ENCODE measurements at regions not wholly inside any gene's neighbourhood (a gene's known extent, or its start where the extent isn't known, plus 50 kb on each side); places are given as distances from the start of the nearest gene placed in this dataset.

DNA sequence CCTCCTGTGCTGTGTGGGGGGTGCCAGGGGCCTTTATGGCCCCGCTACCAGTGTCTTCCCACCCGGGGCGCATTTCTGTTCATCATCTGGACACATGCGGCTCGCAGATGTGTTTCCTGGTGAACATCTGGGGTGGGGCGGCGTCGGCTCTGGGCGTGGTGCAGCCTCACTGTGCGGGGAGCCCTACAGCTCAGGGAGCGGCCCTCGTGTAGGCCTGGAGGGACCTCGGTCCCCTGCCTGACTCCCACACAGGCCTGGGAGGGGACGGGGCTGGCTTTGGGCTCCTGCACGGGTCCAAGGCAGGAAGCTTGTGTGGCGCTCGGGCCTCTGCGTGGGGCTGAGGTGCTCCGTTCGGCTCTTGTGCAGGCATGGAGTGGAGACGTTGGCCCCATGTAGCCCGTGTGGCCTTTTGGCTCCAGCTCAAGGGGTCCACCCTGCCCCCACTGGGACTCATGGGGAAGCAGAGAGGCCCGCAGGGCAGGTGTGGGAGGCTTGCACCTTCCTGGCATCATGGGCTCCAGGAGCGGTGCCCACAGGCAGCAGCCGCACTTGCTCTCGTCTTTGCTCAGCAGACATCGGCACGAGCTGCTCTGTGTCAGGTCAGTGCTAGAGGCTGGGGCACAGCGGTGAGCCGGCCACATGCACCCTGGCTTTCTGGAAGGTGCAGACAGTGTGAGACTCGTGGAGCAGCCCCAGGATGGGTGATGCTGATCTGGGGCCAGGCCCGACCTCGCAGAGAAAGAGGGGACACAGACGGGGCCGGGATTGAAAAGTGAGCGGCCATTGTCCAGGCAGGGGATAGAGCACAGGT, 90.1 kb upstream of the ACTRT2 start:
- Histone ChIP-seq H3K9me3 (peaks cover 3% of the 10 kb centered on the region), H3K27ac (no peak overlapping the region), H3K4me3 (no peak overlapping the region), H3K4me1 (ENCODE audit: control insufficient read depth in 1 of 2, low read depth in 2 of 2) (peaks cover 24 to 31% of the 10 kb centered on the region in 2 donors), H3K36me3 (no peaks in the 10 kb centered on the region), H3K27me3 (replicated peaks; ENCODE audit: insufficient read depth) (no peaks in the 10 kb centered on the region)
- no peak for TF ChIP-seq CTCF (IDR thresholded peaks at IDR 0.05)
- no peak for DNase-seq (ENCODE audit: low spot score)
- no peak for ATAC-seq (ENCODE audit: insufficient number of reproducible peaks, low FRiP score, low read depth)

- no peak for TF ChIP-seq CTCF (IDR thresholded peaks at IDR 0.05)
- peaks cover 18 to 23% of the 10 kb centered on the region in 2 donors for H3K4me1 ChIP-seq (ENCODE audit: control insufficient read depth in 1 of 2, low read depth in 2 of 2)
- no peaks in the 10 kb centered on the region for H3K27me3 ChIP-seq (replicated peaks; ENCODE audit: insufficient read depth)
- H3K4me3 ChIP-seq = no peak overlapping the region
- H3K36me3 ChIP-seq = no peaks in the 10 kb centered on the region
- peaks cover 3% of the 10 kb centered on the region for H3K9me3 ChIP-seq
- DNase-seq (ENCODE audit: low spot score) = no peak
- no peak overlapping the region for H3K27ac ChIP-seq
- no peak for ATAC-seq (ENCODE audit: insufficient number of reproducible peaks, low FRiP score, low read depth)
Observed at GRCh38 chr1:2931724-2932401, 89.4 kb upstream of the ACTRT2 start.

- no peak for ATAC-seq (ENCODE audit: insufficient number of reproducible peaks, low FRiP score, low read depth)
- TF ChIP-seq CTCF (IDR thresholded peaks at IDR 0.05) = no peak
- H3K27ac ChIP-seq = no peak overlapping the region
- no peaks in the 10 kb centered on the region for H3K36me3 ChIP-seq
- no peak overlapping the region for H3K4me3 ChIP-seq
- DNase-seq (ENCODE audit: low spot score) = no peak
- H3K9me3 ChIP-seq = peaks cover 3% of the 10 kb centered on the region
- H3K27me3 ChIP-seq (replicated peaks; ENCODE audit: insufficient read depth) = no peaks in the 10 kb centered on the region
- H3K4me1 ChIP-seq (ENCODE audit: control insufficient read depth in 1 of 2, low read depth in 2 of 2) = peaks cover 8 to 14% of the 10 kb centered on the region in 2 donors
Observed at GRCh38 chr1:2932671-2933350, 88.5 kb upstream of the ACTRT2 start.

DNA sequence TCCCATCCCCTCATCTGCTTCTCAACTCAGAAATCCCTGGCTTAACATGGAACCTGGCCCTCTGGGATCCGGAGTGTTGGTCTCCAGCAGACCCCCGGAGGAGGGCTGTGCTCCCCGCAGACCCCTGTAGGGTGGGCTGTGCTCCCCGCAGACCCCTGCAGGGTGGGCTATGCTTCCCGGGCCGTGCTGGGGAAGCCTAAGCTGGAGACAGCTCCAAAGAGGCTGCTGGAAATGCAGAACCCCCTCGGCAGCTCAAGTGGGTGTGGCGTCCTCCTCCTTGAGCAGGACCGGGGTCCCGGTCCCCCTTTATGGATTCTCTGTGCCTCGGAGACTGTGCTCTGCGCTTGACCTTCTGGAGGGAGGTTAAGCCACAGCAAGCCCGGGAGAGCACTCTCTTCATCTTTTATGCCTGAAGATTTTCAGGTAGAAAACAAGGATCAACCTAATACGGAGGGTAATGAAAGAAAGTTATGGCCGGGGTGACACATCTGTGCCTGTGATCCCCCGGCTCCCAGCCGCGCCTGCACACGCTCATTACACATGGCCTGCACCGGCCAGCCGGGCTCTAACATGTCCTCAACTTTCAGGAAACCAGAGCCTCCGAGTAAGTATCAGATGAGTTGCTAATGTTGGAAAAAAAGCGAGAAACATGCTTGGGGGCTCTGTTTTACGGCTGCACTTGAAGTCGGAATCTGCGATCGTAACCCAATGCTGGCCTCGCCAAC, 87.7 kb upstream of the ACTRT2 start:
- no peak for DNase-seq (ENCODE audit: low spot score)
- H3K4me1 ChIP-seq (ENCODE audit: control insufficient read depth in 1 of 2, low read depth in 2 of 2) = peaks cover 2 to 6% of the 10 kb centered on the region in 2 donors
- H3K27me3 ChIP-seq (replicated peaks; ENCODE audit: insufficient read depth) = no peaks in the 10 kb centered on the region
- no peak for ATAC-seq (ENCODE audit: insufficient number of reproducible peaks, low FRiP score, low read depth)
- H3K27ac ChIP-seq = no peak overlapping the region
- H3K36me3 ChIP-seq = no peaks in the 10 kb centered on the region
- H3K4me3 ChIP-seq = no peak overlapping the region
- TF ChIP-seq CTCF (IDR thresholded peaks at IDR 0.05) = no peak
- H3K9me3 ChIP-seq = peaks cover 3% of the 10 kb centered on the region
